ENCODE measurements at regions not wholly inside any gene's neighbourhood (a gene's known extent, or its start where the extent isn't known, plus 50 kb on each side); places are given as distances from the start of the nearest gene placed in this dataset.
A peak's percentile ranks its signal among the peaks of the same experiment; 100 is the strongest.

- Histone ChIP-seq H2BK5ac (ENCODE audit: low read depth, low read length) (no peak overlapping the region), H3K23me2 (ENCODE audit: low read depth, low read length) (no peaks in the 10 kb centered on the region), H3K18ac (ENCODE audit: extremely low read depth, low read length) (no peak overlapping the region), H2BK15ac (ENCODE audit: low read length) (no peak overlapping the region), H4K91ac (replicated peaks; ENCODE audit: insufficient read length, low read length) (no peak overlapping the region), H2BK12ac (ENCODE audit: low read depth, low read length) (no peak overlapping the region), H3K27ac (ENCODE audit: low read depth, low read length) (no peak overlapping the region), H2BK20ac (ENCODE audit: low read length) (no peak overlapping the region), H3K14ac (ENCODE audit: insufficient read length) (no peak overlapping the region), H3K23ac (ENCODE audit: insufficient read length) (no peak overlapping the region), H3K9me3 (ENCODE audit: insufficient read depth in 2 of 2, low read depth in 1 of 2, low read length in 1 of 2) (no peaks in the 10 kb centered on the region), H3K4ac (replicated peaks; ENCODE audit: insufficient read length, low read depth, low read length) (no peak overlapping the region), H2AK5ac (ENCODE audit: low read depth, low read length) (no peak overlapping the region), H2BK120ac (replicated peaks; ENCODE audit: low read depth, low read length) (no peak overlapping the region), H3K9ac (replicated peaks in 1 of 4; ENCODE audit: extremely low read depth in 1 of 4, low read depth in 3 of 4, low read length in 3 of 4) (no peak overlapping the region), H4K20me1 (replicated peaks in 1 of 2; ENCODE audit: control insufficient read depth in 1 of 2, insufficient read depth in 2 of 2, low read length in 2 of 2) (no peaks in the 10 kb centered on the region), H3K4me3 (ENCODE audit: extremely low read depth in 1 of 4, insufficient read depth in 2 of 4, low read depth in 3 of 4, low read length in 4 of 4) (no peak overlapping the region), H3K79me2 (ENCODE audit: control insufficient read depth in 1 of 2, insufficient read depth in 2 of 2, low read length in 2 of 2) (no peaks in the 10 kb centered on the region), H3K56ac (replicated peaks; ENCODE audit: insufficient read length, low read depth, low read length) (no peak overlapping the region), H3K27me3 (replicated peaks in 1 of 4; ENCODE audit: control insufficient read depth in 3 of 4, extremely low read depth in 1 of 4, insufficient read depth in 3 of 4, low read length in 3 of 4) (no peaks in the 10 kb centered on the region), H3K36me3 (ENCODE audit: control insufficient read depth in 2 of 4, insufficient read depth in 4 of 4, low read length in 3 of 4) (no peaks in the 10 kb centered on the region), H4K5ac (ENCODE audit: insufficient read length, low read depth, low read length) (no peak overlapping the region), H3K4me2 (ENCODE audit: insufficient read depth in 1 of 2, low read depth in 2 of 2, low read length in 2 of 2) (no peak overlapping the region), H4K8ac (ENCODE audit: extremely low read depth, insufficient read depth, low read length) (peak overlapping the region; percentile 51; the same call in 1 of the 2 replicates), H3K4me1 (replicated peaks in 1 of 4; ENCODE audit: control insufficient read depth in 3 of 4, insufficient read depth in 4 of 4, low read length in 3 of 4) (no peaks in the 10 kb centered on the region), H3K79me1 (ENCODE audit: low read depth, low read length) (no peaks in the 10 kb centered on the region), H2AFZ (ENCODE audit: low read length) (no peak overlapping the region)
- no peak for TF ChIP-seq SIN3A (conservative IDR thresholded peaks at IDR 0.05 in 1 of 2, IDR thresholded peaks at IDR 0.05 in 1 of 2; ENCODE audit: low read depth in 1 of 2, low read length in 2 of 2)
- no peak for TF ChIP-seq TCF12 (IDR thresholded peaks at IDR 0.05; ENCODE audit: low read depth, low read length)
- TF ChIP-seq TAF1 (IDR thresholded peaks at IDR 0.05; ENCODE audit: low read depth, low read length) = no peak
- no peak for TF ChIP-seq MAFK (IDR thresholded peaks at IDR 0.05; ENCODE audit: low read depth, low read length)
- no peak for TF ChIP-seq BCL11A (IDR thresholded peaks at IDR 0.05; ENCODE audit: low read depth in 2 of 2, low read length in 2 of 2)
- no peak for TF ChIP-seq FOSL1 (IDR thresholded peaks at IDR 0.05; ENCODE audit: insufficient read depth, low read depth, low read length)
- no peak for TF ChIP-seq NANOG (IDR thresholded peaks at IDR 0.05; ENCODE audit: insufficient read depth, low read depth, low read length, poor library complexity, severe bottlenecking)
- no peak for TF ChIP-seq CBX5 (IDR thresholded peaks at IDR 0.05; ENCODE audit: low read depth, low read length)
- TF ChIP-seq SP4 (IDR thresholded peaks at IDR 0.05; ENCODE audit: low read length) = no peak
- TF ChIP-seq BACH1 (IDR thresholded peaks at IDR 0.05; ENCODE audit: low read length) = no peak
- TF ChIP-seq CREB1 (IDR thresholded peaks at IDR 0.05) = no peak
- no peak for TF ChIP-seq CTCF (IDR thresholded peaks at IDR 0.05; ENCODE audit: control extremely low read depth in 1 of 3, insufficient read depth in 1 of 3, low read depth in 1 of 3, low read length in 3 of 3)
- ChIA-PET CTCF (ENCODE audit: partially characterized antibody) (no interaction called here), POLR2A (ENCODE audit: partially characterized antibody) (no interaction called here)
- no peak for FAIRE-seq
- DNase-seq (ENCODE audit: low read depth in 1 of 2, low spot score in 2 of 2) = no peak
- 95% methylated on average over 16 of the region's 16 CpGs; no CpG with 5 or more reads in 1 of the 2 experiments for WGBS, 2 experiments (ENCODE audit: extremely low coverage in 1 of 2, insufficient coverage in 1 of 2, insufficient read length in 1 of 2, insufficient replicate concordance in 2 of 2, low coverage in 1 of 2, low lambda C conversion rate in 2 of 2, missing lambda C conversion rate in 1 of 2)
Observed at GRCh38 chr16:54210452-54211125, 76.0 kb downstream of the IRX3 start.

Data from H1 (cell line).